ENCODE measurements at regions not wholly inside any gene's neighbourhood (a gene's known extent, or its start where the extent isn't known, plus 50 kb on each side); places are given as distances from the start of the nearest gene placed in this dataset.
"Not testable (repeated sequence)": the region's sequence is repeated elsewhere in the genome, so short reads cannot be mapped to it uniquely, and the experiment has no call there.

GRCh38 chr7:156505876-156506275 is 134.7 kb upstream of the RNF32 start:
- TF ChIP-seq CTCF (IDR thresholded peaks at IDR 0.05) (no peak), POLR2AphosphoS5 (IDR thresholded peaks at IDR 0.05) (no peak), POLR2A (IDR thresholded peaks at IDR 0.05) (no peak), EP300 (IDR thresholded peaks at IDR 0.05) (no peak)
- Histone ChIP-seq H3K36me3 (no peaks in the 10 kb centered on the region), H3K4me1 (no peaks in the 10 kb centered on the region), H3K4me3 (no peak overlapping the region), H3K27ac (no peak overlapping the region), H3K27me3 (no peaks in the 10 kb centered on the region), H3K9me3 (peaks cover 0 to 7% (median 2%) of the 10 kb centered on the region in 4 donors)
- WGBS, 2 donors = 81 to 88% methylated on average over 10 of the region's 10 CpGs
- ATAC-seq (ENCODE audit: low FRiP score in 2 of 2) = no peak
- DNase-seq = peak in 1 of 2 donors; percentile 52

DNA sequence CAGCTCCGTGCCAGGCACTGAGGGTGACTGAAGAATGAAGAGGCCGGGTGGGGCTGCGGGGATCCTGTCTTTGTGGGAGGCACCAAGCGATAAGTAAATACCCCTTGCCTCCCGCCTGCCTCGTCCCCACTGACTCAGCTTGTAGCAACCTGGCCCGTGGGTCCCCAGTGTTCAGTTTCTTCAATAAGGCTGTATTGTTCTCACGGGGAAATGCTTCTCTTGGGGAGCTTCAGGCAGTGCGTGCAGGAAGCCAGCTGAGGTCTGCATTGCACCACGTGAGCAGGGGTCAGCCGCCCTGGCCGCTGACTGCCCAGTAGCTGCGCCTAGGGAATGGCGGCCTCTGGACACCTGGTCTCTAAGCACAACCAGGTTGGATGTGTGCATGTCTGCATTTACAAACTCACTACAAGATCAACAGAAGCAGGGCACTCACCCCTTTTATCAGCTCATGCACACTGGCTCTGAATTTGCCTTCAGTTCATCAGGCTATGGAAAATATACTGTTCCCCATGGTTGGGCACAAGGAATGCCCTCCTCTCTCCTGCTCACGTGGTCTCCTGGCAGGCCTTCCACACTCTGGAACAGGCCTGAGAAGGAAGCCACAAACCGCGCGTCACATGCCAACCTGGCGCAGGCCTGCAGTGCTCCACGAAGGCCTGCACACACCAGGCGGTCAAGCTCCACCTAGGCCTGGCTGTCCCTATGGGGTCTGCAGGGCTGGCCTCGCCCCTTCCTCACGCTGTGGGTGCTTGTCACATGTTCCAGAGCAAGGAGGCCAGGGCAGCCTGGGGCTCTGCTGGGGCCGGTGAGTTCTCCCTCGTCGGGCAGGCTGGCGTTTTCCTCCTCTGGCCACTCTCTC is 135.7 kb upstream of the RNF32 start:
- no peaks in the 10 kb centered on the region for H3K9me3 ChIP-seq
- H3K36me3 ChIP-seq = no peaks in the 10 kb centered on the region
- TF ChIP-seq POLR2A (IDR thresholded peaks at IDR 0.05) (no peak), POLR2AphosphoS5 (IDR thresholded peaks at IDR 0.05) (no peak), EP300 (IDR thresholded peaks at IDR 0.05) (no peak), CTCF (IDR thresholded peaks at IDR 0.05) (no peak)
- no peaks in the 10 kb centered on the region for H3K27me3 ChIP-seq
- H3K4me3 ChIP-seq = no peak overlapping the region
- WGBS, 2 donors = 86 to 88% methylated on average over 19 to 25 of the region's 27 CpGs
- DNase-seq (peak in 1 of 2 donors; percentile 56), ATAC-seq (ENCODE audit: low FRiP score in 2 of 2) (peak in 1 of 2 donors; percentile 38)
- H3K4me1 ChIP-seq = no peaks in the 10 kb centered on the region
- no peak overlapping the region for H3K27ac ChIP-seq

DNA sequence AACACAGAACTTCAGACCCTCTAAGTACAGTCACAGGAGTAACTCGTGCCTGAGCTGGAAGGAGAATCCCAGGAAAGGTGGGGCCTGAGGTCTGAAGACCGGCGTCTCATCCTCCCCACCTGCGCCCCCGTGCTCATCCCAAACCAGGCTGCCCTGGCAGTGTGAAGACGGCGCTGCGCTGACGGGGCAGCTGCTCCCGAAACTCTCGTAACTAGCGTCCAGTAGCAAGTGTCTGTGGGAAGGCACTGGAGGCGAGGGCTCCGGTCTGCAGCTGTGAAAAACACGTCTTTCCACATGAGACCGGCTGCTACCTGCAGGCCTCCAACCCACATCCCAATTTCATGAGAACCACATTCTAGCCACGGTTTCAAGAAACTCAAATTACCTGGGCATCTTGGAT is 136.6 kb upstream of the RNF32 start:
- Histone ChIP-seq H3K27me3 (no peaks in the 10 kb centered on the region), H3K36me3 (no peaks in the 10 kb centered on the region), H3K4me1 (no peaks in the 10 kb centered on the region), H3K9me3 (no peaks in the 10 kb centered on the region), H3K4me3 (no peak overlapping the region), H3K27ac (no peak overlapping the region)
- no peak for ATAC-seq (ENCODE audit: low FRiP score in 2 of 2)
- no peak for TF ChIP-seq POLR2AphosphoS5 (IDR thresholded peaks at IDR 0.05)
- no peak for TF ChIP-seq CTCF (IDR thresholded peaks at IDR 0.05)
- TF ChIP-seq POLR2A (IDR thresholded peaks at IDR 0.05) = no peak
- no peak for TF ChIP-seq EP300 (IDR thresholded peaks at IDR 0.05)
- peak in 1 of 2 donors; percentile 54 for DNase-seq
- WGBS, 2 donors = 80 to 93% methylated on average over 7 to 15 of the region's 17 CpGs

GRCh38 chr7:156503196-156503595 is 137.4 kb upstream of the RNF32 start:
- ATAC-seq (ENCODE audit: low FRiP score in 2 of 2) = no peak
- H3K27me3 ChIP-seq = no peaks in the 10 kb centered on the region
- no peaks in the 10 kb centered on the region for H3K4me1 ChIP-seq
- 70 to 79% methylated on average over 7 of the region's 7 CpGs for WGBS, 2 donors
- H3K9me3 ChIP-seq = no peaks in the 10 kb centered on the region
- H3K27ac ChIP-seq = no peak overlapping the region
- H3K4me3 ChIP-seq = no peak overlapping the region
- TF ChIP-seq EP300 (IDR thresholded peaks at IDR 0.05) (no peak), POLR2A (IDR thresholded peaks at IDR 0.05) (no peak), CTCF (IDR thresholded peaks at IDR 0.05) (no peak), POLR2AphosphoS5 (IDR thresholded peaks at IDR 0.05) (no peak)
- no peak for DNase-seq
- no peaks in the 10 kb centered on the region for H3K36me3 ChIP-seq

DNA sequence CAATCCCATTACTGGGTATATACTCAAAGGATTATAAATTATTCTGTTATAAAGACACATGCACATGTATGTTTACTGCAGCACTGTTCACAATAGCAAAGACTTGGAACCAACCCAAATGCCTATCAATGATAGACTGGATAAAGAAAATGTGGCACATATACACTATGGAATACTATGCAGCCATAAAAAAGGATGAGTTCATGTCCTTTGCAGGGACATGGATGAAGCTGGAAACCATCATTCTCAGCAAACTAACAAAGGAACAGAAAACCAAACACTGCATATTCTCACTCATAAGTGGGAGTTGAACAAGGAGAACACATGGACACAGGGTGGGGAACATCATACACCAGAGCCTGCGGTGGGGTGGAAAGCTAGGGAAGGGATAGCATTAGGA is 138.8 kb upstream of the RNF32 start:
- not testable (repeated sequence) for H3K4me3 ChIP-seq; H3K27me3 ChIP-seq; H3K9me3 ChIP-seq; H3K4me1 ChIP-seq; DNase-seq; H3K36me3 ChIP-seq; ATAC-seq (ENCODE audit: low FRiP score in 2 of 2); H3K27ac ChIP-seq
- WGBS, 2 donors = 96 to 100% methylated on average over 1 of the region's 1 CpG

Measured in upper lobe of left lung (tissue), 6 donors.